Mesothelial cell of epicardium (in vitro differentiated cells): ENCODE measurements at regions not wholly inside any gene's neighbourhood (a gene's known extent, or its start where the extent isn't known, plus 50 kb on each side); places are given as distances from the start of the nearest gene placed in this dataset.

Experiments used
- DNase-seq, 2 experiments: peaks; one replicate each; pipeline ENCODE4 v3.0.0; 2021; ENCODE audit warnings: low spot score in 2 of 2; ENCODE audit not compliant: unreplicated experiment in 2 of 2
- H3K27ac Mint-ChIP-seq: 2 replicates; pipeline ENCODE4 v1.8.0; 2021; ENCODE audit warnings: mixed read lengths
- H3K27me3 Mint-ChIP-seq: 2 replicates; pipeline ENCODE4 v1.8.0; 2021; ENCODE audit warnings: low read depth, mixed read lengths
- H3K36me3 Mint-ChIP-seq: 2 replicates; pipeline ENCODE4 v1.8.0; 2021; ENCODE audit warnings: mixed read lengths
- H3K4me1 Mint-ChIP-seq: 2 replicates; pipeline ENCODE4 v1.8.0; 2021; ENCODE audit warnings: mixed read lengths
- H3K4me3 Mint-ChIP-seq: 2 replicates; pipeline ENCODE4 v1.8.0; 2021; ENCODE audit warnings: mild to moderate bottlenecking, moderate library complexity, mixed read lengths
- H3K9me3 Mint-ChIP-seq: 2 replicates; pipeline ENCODE4 v1.8.0; 2021; ENCODE audit warnings: mixed read lengths
- TF ChIP-seq, protein P1 (sequence below): fragments of 200-600 bp; sonication (generic); IDR thresholded peaks from one replicate; pipeline ENCODE4 v1.5.0; 2021; ENCODE audit warnings: antibody characterized with exemption; ENCODE audit not compliant: unreplicated experiment

DNA sequence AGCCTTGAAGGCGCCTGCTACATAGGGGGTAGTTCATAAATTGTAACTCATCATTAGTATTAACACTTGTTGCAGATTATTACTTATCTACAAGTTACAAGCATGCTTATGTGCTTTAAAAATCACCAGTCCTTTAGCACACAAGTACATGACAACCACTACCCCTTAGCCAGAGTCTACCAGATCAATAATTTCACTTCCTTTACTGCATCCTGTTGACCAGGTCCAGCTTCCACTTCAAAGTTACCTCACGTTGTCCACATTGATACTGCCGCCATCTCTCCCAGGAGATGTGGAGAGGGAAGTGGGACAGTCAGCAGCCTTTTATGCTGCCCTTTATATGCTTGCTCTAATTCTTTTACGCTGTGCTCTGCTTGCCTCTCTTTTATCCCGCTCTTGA, 231.3 kb upstream of the CXXC4 start:
- no peak for DNase-seq
- H3K27me3 Mint-ChIP-seq = peaks cover 18% of the 10 kb centered on the region
- H3K36me3 Mint-ChIP-seq = no peaks in the 10 kb centered on the region
- H3K9me3 Mint-ChIP-seq = no peaks in the 10 kb centered on the region
- peaks cover 2% of the 10 kb centered on the region for H3K4me1 Mint-ChIP-seq
- H3K27ac Mint-ChIP-seq = no peak overlapping the region
- H3K4me3 Mint-ChIP-seq = no peak overlapping the region
- TF ChIP-seq, protein P1, sequence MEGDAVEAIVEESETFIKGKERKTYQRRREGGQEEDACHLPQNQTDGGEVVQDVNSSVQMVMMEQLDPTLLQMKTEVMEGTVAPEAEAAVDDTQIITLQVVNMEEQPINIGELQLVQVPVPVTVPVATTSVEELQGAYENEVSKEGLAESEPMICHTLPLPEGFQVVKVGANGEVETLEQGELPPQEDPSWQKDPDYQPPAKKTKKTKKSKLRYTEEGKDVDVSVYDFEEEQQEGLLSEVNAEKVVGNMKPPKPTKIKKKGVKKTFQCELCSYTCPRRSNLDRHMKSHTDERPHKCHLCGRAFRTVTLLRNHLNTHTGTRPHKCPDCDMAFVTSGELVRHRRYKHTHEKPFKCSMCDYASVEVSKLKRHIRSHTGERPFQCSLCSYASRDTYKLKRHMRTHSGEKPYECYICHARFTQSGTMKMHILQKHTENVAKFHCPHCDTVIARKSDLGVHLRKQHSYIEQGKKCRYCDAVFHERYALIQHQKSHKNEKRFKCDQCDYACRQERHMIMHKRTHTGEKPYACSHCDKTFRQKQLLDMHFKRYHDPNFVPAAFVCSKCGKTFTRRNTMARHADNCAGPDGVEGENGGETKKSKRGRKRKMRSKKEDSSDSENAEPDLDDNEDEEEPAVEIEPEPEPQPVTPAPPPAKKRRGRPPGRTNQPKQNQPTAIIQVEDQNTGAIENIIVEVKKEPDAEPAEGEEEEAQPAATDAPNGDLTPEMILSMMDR = no peak

DNA sequence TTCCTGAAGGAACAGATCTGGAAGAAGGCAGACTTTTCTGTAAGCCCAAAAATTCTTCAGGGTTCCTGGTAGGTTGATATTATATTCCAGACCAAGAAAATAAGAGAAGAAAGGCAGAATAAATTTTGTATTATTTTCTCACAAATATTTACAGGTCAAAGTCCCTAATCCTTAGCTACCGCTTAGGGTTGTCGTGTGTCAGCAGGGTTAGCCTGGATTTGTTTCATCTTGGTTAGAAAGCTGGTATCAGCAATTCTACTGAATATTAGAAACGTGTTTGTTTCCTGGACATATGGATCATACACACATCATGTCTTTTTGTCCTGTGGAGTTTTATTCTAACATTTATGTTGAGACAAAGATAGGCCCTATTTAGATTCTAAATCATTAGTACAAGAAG, 232.9 kb upstream of the CXXC4 start:
- Mint-ChIP-seq H3K27me3 (peaks cover 23% of the 10 kb centered on the region), H3K4me3 (no peak overlapping the region), H3K36me3 (no peaks in the 10 kb centered on the region), H3K9me3 (no peaks in the 10 kb centered on the region), H3K4me1 (peaks cover 2% of the 10 kb centered on the region), H3K27ac (no peak overlapping the region)
- DNase-seq = no peak
- TF ChIP-seq, protein P1 = no peak

DNA sequence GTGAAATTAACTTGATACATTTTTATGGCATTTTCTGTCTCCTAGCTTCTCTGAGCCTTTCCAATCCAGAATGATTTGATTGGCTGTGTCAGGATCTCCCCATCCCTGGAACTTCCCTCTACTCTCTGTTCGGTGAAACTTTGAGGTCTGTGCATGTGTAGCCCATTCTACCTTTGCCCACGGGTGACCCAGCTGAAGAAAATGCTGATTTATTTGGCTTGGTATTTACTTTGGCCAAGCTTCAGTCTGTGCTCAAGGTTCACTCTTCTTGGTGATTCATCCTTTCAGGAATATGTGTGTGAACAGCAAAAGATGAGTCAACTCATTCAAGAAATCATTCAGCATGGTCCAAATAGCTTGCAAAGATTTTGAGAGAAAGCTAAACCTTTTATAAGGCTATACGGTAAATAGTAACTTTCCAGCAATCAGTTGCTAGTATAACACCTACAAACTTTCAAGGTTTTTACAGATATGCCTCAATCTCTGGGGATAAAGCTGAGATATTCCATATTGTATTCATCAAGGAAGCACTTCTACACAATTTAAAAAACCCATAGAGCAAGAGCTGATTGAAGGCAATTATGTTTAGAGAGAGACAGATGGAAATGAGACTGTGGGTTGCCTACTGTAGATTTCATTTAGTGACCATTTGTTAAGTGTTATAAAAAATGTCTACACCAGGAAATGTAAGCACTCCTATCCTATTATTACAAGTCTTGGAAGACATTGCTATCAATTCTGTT, 233.9 kb upstream of the CXXC4 start:
- DNase-seq = no peak
- Mint-ChIP-seq H3K27me3 (peaks cover 29% of the 10 kb centered on the region), H3K27ac (no peak overlapping the region), H3K36me3 (no peaks in the 10 kb centered on the region), H3K9me3 (no peaks in the 10 kb centered on the region), H3K4me3 (no peak overlapping the region), H3K4me1 (peaks cover 1% of the 10 kb centered on the region)
- TF ChIP-seq, protein P1 = no peak

DNA sequence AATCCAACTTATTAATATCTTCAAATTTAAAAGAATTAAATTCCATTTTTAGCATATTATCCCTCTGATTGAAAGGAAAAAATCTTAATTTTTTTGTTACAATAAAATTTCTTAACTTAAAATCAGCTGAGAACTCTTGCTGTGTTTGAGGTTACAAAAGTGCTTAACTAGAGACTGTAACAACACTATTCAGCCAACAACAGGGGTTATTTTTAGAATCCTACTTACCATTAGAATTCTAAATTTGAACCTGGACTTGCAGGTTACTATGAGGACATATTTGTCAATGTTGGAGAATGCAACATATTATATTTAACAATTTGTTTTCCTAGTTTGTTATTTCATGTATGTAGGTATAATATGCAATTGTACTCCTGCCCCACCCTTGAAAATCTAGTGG, 238.1 kb upstream of the CXXC4 start:
- Mint-ChIP-seq H3K4me1 (peaks cover 12% of the 10 kb centered on the region), H3K27me3 (peaks cover 26% of the 10 kb centered on the region), H3K9me3 (no peaks in the 10 kb centered on the region), H3K27ac (no peak overlapping the region), H3K36me3 (no peaks in the 10 kb centered on the region), H3K4me3 (no peak overlapping the region)
- TF ChIP-seq, protein P1 = no peak
- no peak for DNase-seq

DNA sequence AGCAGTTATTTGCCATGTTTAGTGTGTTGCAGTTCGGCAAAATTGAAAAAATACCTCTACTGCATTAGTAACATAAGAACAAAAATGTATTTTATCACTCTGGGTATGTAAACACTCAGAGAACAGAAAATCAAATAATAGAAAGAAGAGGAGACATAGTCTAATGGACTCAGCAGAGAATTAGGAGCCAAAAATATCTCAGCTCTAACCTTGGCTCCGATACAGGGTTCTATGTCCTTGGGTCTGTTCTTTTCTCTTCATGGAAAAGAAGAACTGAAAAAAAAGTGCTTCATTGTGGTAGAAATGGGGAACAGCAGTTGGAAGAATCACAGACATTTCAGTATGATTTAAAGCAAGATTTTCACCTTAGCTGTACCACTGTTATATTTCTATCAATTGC, 240.5 kb upstream of the CXXC4 start:
- TF ChIP-seq, protein P1 = no peak

More for the DNA sequence above, 240.5 kb upstream of the CXXC4 start:
- peaks cover 42% of the 10 kb centered on the region for H3K27me3 Mint-ChIP-seq
- H3K4me1 Mint-ChIP-seq = peaks cover 12% of the 10 kb centered on the region
- no peaks in the 10 kb centered on the region for H3K36me3 Mint-ChIP-seq
- H3K4me3 Mint-ChIP-seq = no peak overlapping the region
- H3K27ac Mint-ChIP-seq = no peak overlapping the region
- DNase-seq = no peak
- H3K9me3 Mint-ChIP-seq = no peaks in the 10 kb centered on the region
